HEK293 (cell line): ENCODE measurements at regions not wholly inside any gene's neighbourhood (a gene's known extent, or its start where the extent isn't known, plus 50 kb on each side); places are given as distances from the start of the nearest gene placed in this dataset.

Experiments used
- CTCF ChIA-PET: fragments of 350-600 bp; formaldehyde crosslinking; extraction: SDS; loops from one replicate; lab custom pipeline; 2021; ENCODE audit warnings: antibody characterized with exemption; lab: Yijun Ruan, JAX
- POLR2A ChIA-PET: fragments of 300-600 bp; formaldehyde crosslinking; extraction: SDS; loops from one replicate; lab custom pipeline; 2020; ENCODE audit warnings: antibody characterized with exemption, inconsistent platforms; lab: Yijun Ruan, JAX
- H3K27ac ChIP-seq: fragments of 200-500 bp; sonication (Bioruptor generic); 2 replicates; pipeline ENCODE4 v1.5.1; 2014; ENCODE audit warnings: low read depth, low read length, control low read depth, inconsistent platforms; ENCODE audit errors: extremely low read depth
- H3K36me3 ChIP-seq, 2 experiments: fragments of 200-500 bp in 1 of 2; sonication (Bioruptor generic) in 1 of 2; 1 replicate in 1 of 2; 2 replicates in 1 of 2; pipeline ENCODE4 v1.5.1; 2014 to 2017; ENCODE audit warnings: inconsistent platforms in 2 of 2, low read length in 2 of 2; ENCODE audit not compliant: control insufficient read depth in 2 of 2, insufficient read depth in 1 of 2
- H3K4me1 ChIP-seq: fragments of 200-500 bp; sonication (Bioruptor generic); 2 replicates; pipeline ENCODE4 v1.5.1; 2014; ENCODE audit warnings: mild to moderate bottlenecking, low read length, inconsistent platforms; ENCODE audit not compliant: control insufficient read depth, insufficient read depth
- H3K4me3 ChIP-seq: 2 replicates; pipeline ENCODE4 v1.5.1; 2011; ENCODE audit warnings: low read depth, mild to moderate bottlenecking, control low read depth, low read length, moderate library complexity
- H3K9me3 ChIP-seq: fragments of 200-500 bp; sonication (Bioruptor generic); 2 replicates; pipeline ENCODE4 v1.5.1; 2014; ENCODE audit warnings: low read depth, low read length, inconsistent platforms; ENCODE audit not compliant: control insufficient read depth, insufficient read depth
- FEZF1 ChIP-seq: fragments of 450-650 bp; formaldehyde crosslinking; IDR thresholded peaks from 2 replicates; pipeline ENCODE4 v1.5.1; 2016; ENCODE audit warnings: missing biosample characterization, missing genetic modification characterization
- HIC1 ChIP-seq: fragments of 450-650 bp; formaldehyde crosslinking; IDR thresholded peaks from 2 replicates; pipeline ENCODE4 v1.5.1; 2016; ENCODE audit warnings: missing biosample characterization, missing genetic modification characterization
- KLF8 ChIP-seq: fragments of 450-650 bp; formaldehyde crosslinking; IDR thresholded peaks from 2 replicates; pipeline ENCODE4 v1.5.1; 2016; ENCODE audit warnings: missing biosample characterization, missing genetic modification characterization
- RBAK ChIP-seq: fragments of 450-650 bp; formaldehyde crosslinking; IDR thresholded peaks from 2 replicates; pipeline ENCODE4 v1.5.1; 2016; ENCODE audit warnings: missing biosample characterization, missing genetic modification characterization
- YY2 ChIP-seq: fragments of 450-650 bp; formaldehyde crosslinking; IDR thresholded peaks from 2 replicates; pipeline ENCODE4 v1.5.1; 2016; ENCODE audit warnings: missing biosample characterization, missing genetic modification characterization
- ZNF121 ChIP-seq: fragments of 450-650 bp; formaldehyde crosslinking; IDR thresholded peaks from 2 replicates; pipeline ENCODE4 v1.5.1; 2016; ENCODE audit warnings: missing biosample characterization, missing genetic modification characterization
- ZNF148 ChIP-seq: fragments of 450-650 bp; formaldehyde crosslinking; IDR thresholded peaks from 2 replicates; pipeline ENCODE4 v1.5.0; 2017; ENCODE audit warnings: missing biosample characterization, missing genetic modification characterization, borderline replicate concordance
- ZNF174 ChIP-seq: fragments of 450-650 bp; formaldehyde crosslinking; IDR thresholded peaks from 2 replicates; pipeline ENCODE4 v1.5.0; 2017; ENCODE audit warnings: missing biosample characterization, mild to moderate bottlenecking, missing genetic modification characterization
- ZNF248 ChIP-seq: fragments of 450-650 bp; formaldehyde crosslinking; IDR thresholded peaks from 2 replicates; pipeline ENCODE4 v1.5.1; 2017; ENCODE audit warnings: missing biosample characterization, missing genetic modification characterization
- ZNF280C ChIP-seq: fragments of 450-650 bp; formaldehyde crosslinking; IDR thresholded peaks from 2 replicates; pipeline ENCODE4 v1.5.1; 2016; ENCODE audit warnings: missing biosample characterization, missing genetic modification characterization
- ZNF610 ChIP-seq: fragments of 450-650 bp; formaldehyde crosslinking; IDR thresholded peaks from 2 replicates; pipeline ENCODE4 v1.5.1; 2016; ENCODE audit warnings: missing biosample characterization, missing genetic modification characterization, borderline replicate concordance
- ZNF768 ChIP-seq: fragments of 450-650 bp; formaldehyde crosslinking; IDR thresholded peaks from 2 replicates; pipeline ENCODE4 v1.5.1; 2018; ENCODE audit warnings: missing biosample characterization, mild to moderate bottlenecking, missing genetic modification characterization
- ZNF785 ChIP-seq: fragments of 450-650 bp; formaldehyde crosslinking; IDR thresholded peaks from 2 replicates; pipeline ENCODE4 v1.5.1; 2016; ENCODE audit warnings: missing biosample characterization, missing genetic modification characterization
- TF ChIP-seq, protein P1 (sequence below): fragments of 450-650 bp; formaldehyde crosslinking; IDR thresholded peaks from 2 replicates; pipeline ENCODE4 v1.5.1; 2016; ENCODE audit warnings: missing biosample characterization, missing genetic modification characterization
- TF ChIP-seq, protein P2 (sequence below): fragments of 450-650 bp; formaldehyde crosslinking; conservative IDR thresholded peaks from 2 replicates; pipeline ENCODE4 v1.5.1; 2016; ENCODE audit warnings: low read depth, missing biosample characterization, missing genetic modification characterization

- TF ChIP-seq ZNF610 (tag by site-specific recombination) = no peak
- no peak for TF ChIP-seq ZNF280C (tag by site-specific recombination)
- TF ChIP-seq KLF8 (tag by site-specific recombination) = no peak
Measured at GRCh38 chr14:101195309-101195901, 291.9 kb upstream of the RTL1 start (continued).

GRCh38 chr14:101196051-101196712 is 292.7 kb upstream of the RTL1 start:
- Histone ChIP-seq H3K27ac (no peak overlapping the region), H3K36me3 (no peaks in the 10 kb centered on the region), H3K4me3 (no peak overlapping the region), H3K9me3 (no peaks in the 10 kb centered on the region), H3K4me1 (no peaks in the 10 kb centered on the region)
- ChIA-PET POLR2A (interaction anchor here (0.8 kb wide), 1 partner anchor 58 kb away, joined by 3 read pairs; no protein-coding TSS in a partner anchor), CTCF (no interaction called here)
- TF ChIP-seq, protein P1, sequence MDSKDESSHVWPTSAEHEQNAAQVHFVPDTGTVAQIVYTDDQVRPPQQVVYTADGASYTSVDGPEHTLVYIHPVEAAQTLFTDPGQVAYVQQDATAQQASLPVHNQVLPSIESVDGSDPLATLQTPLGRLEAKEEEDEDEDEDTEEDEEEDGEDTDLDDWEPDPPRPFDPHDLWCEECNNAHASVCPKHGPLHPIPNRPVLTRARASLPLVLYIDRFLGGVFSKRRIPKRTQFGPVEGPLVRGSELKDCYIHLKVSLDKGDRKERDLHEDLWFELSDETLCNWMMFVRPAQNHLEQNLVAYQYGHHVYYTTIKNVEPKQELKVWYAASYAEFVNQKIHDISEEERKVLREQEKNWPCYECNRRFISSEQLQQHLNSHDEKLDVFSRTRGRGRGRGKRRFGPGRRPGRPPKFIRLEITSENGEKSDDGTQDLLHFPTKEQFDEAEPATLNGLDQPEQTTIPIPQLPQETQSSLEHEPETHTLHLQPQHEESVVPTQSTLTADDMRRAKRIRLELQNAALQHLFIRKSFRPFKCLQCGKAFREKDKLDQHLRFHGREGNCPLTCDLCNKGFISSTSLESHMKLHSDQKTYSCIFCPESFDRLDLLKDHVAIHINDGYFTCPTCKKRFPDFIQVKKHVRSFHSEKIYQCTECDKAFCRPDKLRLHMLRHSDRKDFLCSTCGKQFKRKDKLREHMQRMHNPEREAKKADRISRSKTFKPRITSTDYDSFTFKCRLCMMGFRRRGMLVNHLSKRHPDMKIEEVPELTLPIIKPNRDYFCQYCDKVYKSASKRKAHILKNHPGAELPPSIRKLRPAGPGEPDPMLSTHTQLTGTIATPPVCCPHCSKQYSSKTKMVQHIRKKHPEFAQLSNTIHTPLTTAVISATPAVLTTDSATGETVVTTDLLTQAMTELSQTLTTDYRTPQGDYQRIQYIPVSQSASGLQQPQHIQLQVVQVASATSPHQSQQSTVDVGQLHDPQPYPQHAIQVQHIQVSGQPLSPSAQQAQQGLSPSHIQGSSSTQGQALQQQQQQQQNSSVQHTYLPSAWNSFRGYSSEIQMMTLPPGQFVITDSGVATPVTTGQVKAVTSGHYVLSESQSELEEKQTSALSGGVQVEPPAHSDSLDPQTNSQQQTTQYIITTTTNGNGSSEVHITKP (tag by site-specific recombination) = no peak
- no peak for TF ChIP-seq FEZF1 (tag by site-specific recombination)
- TF ChIP-seq, protein P2, sequence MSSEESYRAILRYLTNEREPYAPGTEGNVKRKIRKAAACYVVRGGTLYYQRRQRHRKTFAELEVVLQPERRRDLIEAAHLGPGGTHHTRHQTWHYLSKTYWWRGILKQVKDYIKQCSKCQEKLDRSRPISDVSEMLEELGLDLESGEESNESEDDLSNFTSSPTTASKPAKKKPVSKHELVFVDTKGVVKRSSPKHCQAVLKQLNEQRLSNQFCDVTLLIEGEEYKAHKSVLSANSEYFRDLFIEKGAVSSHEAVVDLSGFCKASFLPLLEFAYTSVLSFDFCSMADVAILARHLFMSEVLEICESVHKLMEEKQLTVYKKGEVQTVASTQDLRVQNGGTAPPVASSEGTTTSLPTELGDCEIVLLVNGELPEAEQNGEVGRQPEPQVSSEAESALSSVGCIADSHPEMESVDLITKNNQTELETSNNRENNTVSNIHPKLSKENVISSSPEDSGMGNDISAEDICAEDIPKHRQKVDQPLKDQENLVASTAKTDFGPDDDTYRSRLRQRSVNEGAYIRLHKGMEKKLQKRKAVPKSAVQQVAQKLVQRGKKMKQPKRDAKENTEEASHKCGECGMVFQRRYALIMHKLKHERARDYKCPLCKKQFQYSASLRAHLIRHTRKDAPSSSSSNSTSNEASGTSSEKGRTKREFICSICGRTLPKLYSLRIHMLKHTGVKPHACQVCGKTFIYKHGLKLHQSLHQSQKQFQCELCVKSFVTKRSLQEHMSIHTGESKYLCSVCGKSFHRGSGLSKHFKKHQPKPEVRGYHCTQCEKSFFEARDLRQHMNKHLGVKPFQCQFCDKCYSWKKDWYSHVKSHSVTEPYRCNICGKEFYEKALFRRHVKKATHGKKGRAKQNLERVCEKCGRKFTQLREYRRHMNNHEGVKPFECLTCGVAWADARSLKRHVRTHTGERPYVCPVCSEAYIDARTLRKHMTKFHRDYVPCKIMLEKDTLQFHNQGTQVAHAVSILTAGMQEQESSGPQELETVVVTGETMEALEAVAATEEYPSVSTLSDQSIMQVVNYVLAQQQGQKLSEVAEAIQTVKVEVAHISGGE = no peak
- no peak for TF ChIP-seq ZNF148 (tag by site-specific recombination)
- no peak for TF ChIP-seq ZNF248
- no peak for TF ChIP-seq YY2 (tag by site-specific recombination)
- no peak for TF ChIP-seq ZNF768 (tag by site-specific recombination)
- TF ChIP-seq HIC1 (tag by site-specific recombination) = no peak
- TF ChIP-seq ZNF280C (tag by site-specific recombination) = no peak
- TF ChIP-seq ZNF610 (tag by site-specific recombination) = no peak
- TF ChIP-seq ZNF174 (tag by site-specific recombination) = no peak
- no peak for TF ChIP-seq RBAK (tag by site-specific recombination)
- TF ChIP-seq ZNF121 (tag by site-specific recombination) = no peak
- no peak for TF ChIP-seq ZNF785 (tag by site-specific recombination)
